DMS79 (cell line): ENCODE measurements at regions not wholly inside any gene's neighbourhood (a gene's known extent, or its start where the extent isn't known, plus 50 kb on each side); places are given as distances from the start of the nearest gene placed in this dataset.
"Not testable (repeated sequence)": the region's sequence is repeated elsewhere in the genome, so short reads cannot be mapped to it uniquely, and the experiment has no call there.

ENCODE experiments used
- DNase-seq: peaks from one replicate; lab custom pipeline; 2025; lab: John Stamatoyannopoulos, UW

- no peak for DNase-seq
Measured at GRCh38 chr1:189211742-189212141, 1265.9 kb downstream of the BRINP3 start.

GRCh38 chr1:189212606-189213005 lies 1265.1 kb downstream of the BRINP3 start:
- no peak for DNase-seq

GRCh38 chr1:189216886-189217285 lies 1260.8 kb downstream of the BRINP3 start:
- no peak for DNase-seq

GRCh38 chr1:189217646-189218045 lies 1260.0 kb downstream of the BRINP3 start:
- no peak for DNase-seq

- no peak for DNase-seq
Measured at GRCh38 chr1:189220750-189221149, 1256.9 kb downstream of the BRINP3 start.

- DNase-seq: not testable (repeated sequence)
Measured at GRCh38 chr1:189225794-189226145, 1251.9 kb downstream of the BRINP3 start.

GRCh38 chr1:189226779-189227178 lies 1250.9 kb downstream of the BRINP3 start:
- no peak for DNase-seq

GRCh38 chr1:189237008-189237407 lies 1240.7 kb downstream of the BRINP3 start:
- DNase-seq: no peak

GRCh38 chr1:189253601-189254350 lies 1223.9 kb downstream of the BRINP3 start:
- no peak for DNase-seq

- DNase-seq: not testable (repeated sequence)
Measured at GRCh38 chr1:189261128-189261527, 1216.5 kb downstream of the BRINP3 start.

- no peak for DNase-seq
Measured at GRCh38 chr1:189269011-189269410, 1208.7 kb downstream of the BRINP3 start.

- no peak for DNase-seq
Measured at GRCh38 chr1:189274267-189274666, 1203.4 kb downstream of the BRINP3 start.

- no peak for DNase-seq
Measured at GRCh38 chr1:189275796-189276195, 1201.9 kb downstream of the BRINP3 start.

GRCh38 chr1:189289346-189289745 lies 1188.3 kb downstream of the BRINP3 start:
- no peak for DNase-seq

- no peak for DNase-seq
Measured at GRCh38 chr1:189301235-189301634, 1176.4 kb downstream of the BRINP3 start.

- DNase-seq: no peak
Measured at GRCh38 chr1:189305279-189305678, 1172.4 kb downstream of the BRINP3 start.

GRCh38 chr1:189311915-189312314 lies 1165.7 kb downstream of the BRINP3 start:
- no peak for DNase-seq

- DNase-seq: no peak
Measured at GRCh38 chr1:189312499-189312898, 1165.2 kb downstream of the BRINP3 start.

GRCh38 chr1:189313488-189313887 lies 1164.2 kb downstream of the BRINP3 start:
- DNase-seq: no peak

GRCh38 chr1:189315035-189315901 lies 1162.4 kb downstream of the BRINP3 start:
- DNase-seq: no peak

GRCh38 chr1:189323091-189323490 lies 1154.6 kb downstream of the BRINP3 start:
- DNase-seq: no peak

- not testable (repeated sequence) for DNase-seq
Measured at GRCh38 chr1:189331071-189331470, 1146.6 kb downstream of the BRINP3 start.
